ENCODE measurements at regions not wholly inside any gene's neighbourhood (a gene's known extent, or its start where the extent isn't known, plus 50 kb on each side); places are given as distances from the start of the nearest gene placed in this dataset.

DNA sequence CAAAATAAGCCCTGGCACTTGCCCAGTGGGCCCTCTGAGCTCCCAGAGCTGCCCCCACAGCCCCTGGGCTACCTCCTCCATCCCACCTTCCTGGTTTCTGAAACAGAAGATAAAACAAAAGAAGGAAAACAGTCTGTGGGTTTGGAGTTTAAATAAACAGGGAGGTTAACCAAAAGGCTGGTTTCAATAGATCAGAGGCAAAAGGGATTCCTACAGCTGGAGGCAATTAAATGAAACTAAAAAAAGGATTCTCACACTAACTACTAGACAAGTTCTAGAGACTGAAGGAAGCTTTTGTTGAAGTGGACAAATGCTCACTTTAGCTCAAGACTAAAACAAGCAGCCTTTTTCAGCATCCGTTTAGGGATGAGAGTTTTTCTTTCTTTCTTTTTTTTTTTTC lies 569.8 kb downstream of the FGF9 start:
- no peak for DNase-seq
- no peaks in the 10 kb centered on the region for H3K27me3 ChIP-seq (ENCODE audit: control insufficient read depth, insufficient read depth, low read length)
- no peaks in the 10 kb centered on the region for H3K36me3 ChIP-seq (replicated peaks; ENCODE audit: control insufficient read depth, insufficient read depth, low read length)
- no peak overlapping the region for H3K4me3 ChIP-seq (ENCODE audit: insufficient read depth, low read depth, low read length)

DNA sequence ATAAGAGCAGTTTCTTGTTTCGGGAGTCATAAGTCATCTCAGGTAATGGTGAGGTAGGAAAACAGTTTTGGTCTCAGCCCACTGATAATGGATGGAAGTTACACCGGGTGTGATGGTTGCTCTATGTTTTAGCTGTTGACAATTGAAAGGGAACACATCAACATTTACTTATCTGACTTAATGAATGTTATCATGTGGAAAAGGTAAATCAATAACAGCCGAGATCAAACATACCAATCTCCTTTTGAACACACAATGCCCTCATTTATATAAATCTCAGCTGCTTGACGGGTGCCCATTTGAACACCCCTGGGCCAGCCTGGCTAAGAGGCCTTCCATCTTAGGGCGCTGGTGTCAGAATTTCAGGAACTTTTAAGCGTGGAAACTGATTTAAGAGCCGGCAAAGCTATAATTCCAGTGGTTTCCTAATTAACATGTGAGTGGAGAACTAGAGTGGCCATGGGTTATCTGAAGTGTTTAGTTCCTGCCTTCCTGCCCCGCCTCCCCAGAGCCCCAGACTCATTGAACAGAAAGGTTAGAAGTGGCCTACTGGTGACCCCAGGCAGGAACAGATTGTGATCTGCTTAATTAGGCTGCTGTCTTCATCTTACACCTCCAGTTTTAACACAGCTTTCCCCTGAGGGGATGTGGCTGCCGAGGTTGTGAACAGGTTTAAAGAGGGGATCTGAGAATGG lies 572.7 kb downstream of the FGF9 start:
- Histone ChIP-seq H3K27me3 (ENCODE audit: control insufficient read depth, insufficient read depth, low read length) (no peaks in the 10 kb centered on the region), H3K36me3 (replicated peaks; ENCODE audit: control insufficient read depth, insufficient read depth, low read length) (no peaks in the 10 kb centered on the region), H3K4me3 (ENCODE audit: insufficient read depth, low read depth, low read length) (no peak overlapping the region)
- no peak for DNase-seq

DNA sequence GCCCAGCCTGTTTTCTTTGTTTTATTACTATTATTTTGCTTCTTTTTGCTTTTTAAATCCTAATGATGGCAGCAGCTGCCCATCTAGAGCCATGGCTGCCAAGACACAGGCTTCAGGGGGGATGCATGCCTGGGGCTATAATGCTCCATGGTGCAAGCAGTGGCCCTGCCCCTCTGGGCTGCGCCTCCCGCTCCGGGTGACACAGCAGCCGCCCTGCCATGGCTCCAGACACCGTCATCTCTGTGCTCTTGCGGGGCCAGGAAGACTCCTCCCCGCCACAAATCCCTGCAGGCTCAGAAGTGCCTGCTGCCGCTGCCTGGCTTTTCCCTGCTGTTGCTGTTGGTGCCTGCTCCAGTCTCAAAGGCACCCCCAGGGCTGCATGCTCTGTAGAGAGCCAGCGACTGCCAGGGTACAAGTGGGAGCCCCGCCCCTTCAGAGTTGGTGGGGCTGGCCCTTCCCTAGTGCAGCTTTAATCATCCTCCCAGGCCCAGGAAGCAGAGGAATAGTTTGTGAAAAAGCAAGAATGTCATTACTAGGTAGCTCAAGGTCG lies 581.5 kb downstream of the FGF9 start:
- no peaks in the 10 kb centered on the region for H3K36me3 ChIP-seq (replicated peaks; ENCODE audit: control insufficient read depth, insufficient read depth, low read length)
- H3K4me3 ChIP-seq (ENCODE audit: insufficient read depth, low read depth, low read length), result no peak overlapping the region
- H3K27me3 ChIP-seq (ENCODE audit: control insufficient read depth, insufficient read depth, low read length), result no peaks in the 10 kb centered on the region
- no peak for DNase-seq

DNA sequence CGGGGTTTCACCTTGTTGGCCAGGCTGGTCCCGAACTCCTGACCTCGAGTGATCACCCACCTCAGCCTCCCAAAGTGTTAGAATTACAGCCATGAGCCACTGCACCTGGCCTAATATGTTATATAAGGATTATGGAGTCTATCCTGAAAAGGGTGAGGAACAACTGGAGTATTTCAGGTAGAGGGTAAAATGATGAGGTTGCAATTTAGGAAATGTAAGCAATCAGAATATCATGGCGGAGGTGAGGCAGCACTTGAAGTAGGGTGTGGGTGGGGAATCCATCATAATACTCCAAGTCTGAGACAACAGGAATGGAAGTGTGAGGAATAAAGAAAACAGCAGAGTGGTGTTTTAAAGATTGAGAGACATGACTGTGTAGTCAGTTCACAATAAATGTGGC lies 582.2 kb downstream of the FGF9 start:
- H3K36me3 ChIP-seq (replicated peaks; ENCODE audit: control insufficient read depth, insufficient read depth, low read length), result no peaks in the 10 kb centered on the region
- no peaks in the 10 kb centered on the region for H3K27me3 ChIP-seq (ENCODE audit: control insufficient read depth, insufficient read depth, low read length)
- H3K4me3 ChIP-seq (ENCODE audit: insufficient read depth, low read depth, low read length), result no peak overlapping the region
- no peak for DNase-seq

DNA sequence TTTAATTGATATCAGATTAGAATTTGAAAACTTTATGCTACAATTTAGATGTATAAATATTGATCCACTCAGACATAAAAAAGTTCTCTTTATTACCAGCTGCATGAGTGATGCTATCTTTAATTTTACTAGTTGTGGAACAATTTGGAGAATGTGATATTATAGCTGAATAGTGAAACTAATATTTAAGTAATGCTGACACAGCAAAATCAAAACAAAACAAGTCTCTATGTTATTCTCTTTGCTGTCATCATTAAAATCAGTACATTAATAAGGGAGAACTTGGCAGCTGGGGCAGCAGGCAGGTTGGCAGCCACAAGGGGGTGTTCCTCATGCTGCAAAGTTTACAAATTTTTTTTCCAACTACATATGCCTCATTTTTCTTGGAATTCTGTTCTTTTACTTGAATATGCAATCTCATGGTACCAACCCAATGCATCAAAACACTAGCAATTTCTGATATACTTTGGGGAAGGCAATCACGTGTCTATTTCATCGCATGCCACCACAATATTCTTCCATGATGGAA lies 585.3 kb downstream of the FGF9 start:
- H3K27me3 ChIP-seq (ENCODE audit: control insufficient read depth, insufficient read depth, low read length), result no peaks in the 10 kb centered on the region
- no peaks in the 10 kb centered on the region for H3K36me3 ChIP-seq (replicated peaks; ENCODE audit: control insufficient read depth, insufficient read depth, low read length)
- no peak overlapping the region for H3K4me3 ChIP-seq (ENCODE audit: insufficient read depth, low read depth, low read length)
- DNase-seq, result peak; percentile 33

DNA sequence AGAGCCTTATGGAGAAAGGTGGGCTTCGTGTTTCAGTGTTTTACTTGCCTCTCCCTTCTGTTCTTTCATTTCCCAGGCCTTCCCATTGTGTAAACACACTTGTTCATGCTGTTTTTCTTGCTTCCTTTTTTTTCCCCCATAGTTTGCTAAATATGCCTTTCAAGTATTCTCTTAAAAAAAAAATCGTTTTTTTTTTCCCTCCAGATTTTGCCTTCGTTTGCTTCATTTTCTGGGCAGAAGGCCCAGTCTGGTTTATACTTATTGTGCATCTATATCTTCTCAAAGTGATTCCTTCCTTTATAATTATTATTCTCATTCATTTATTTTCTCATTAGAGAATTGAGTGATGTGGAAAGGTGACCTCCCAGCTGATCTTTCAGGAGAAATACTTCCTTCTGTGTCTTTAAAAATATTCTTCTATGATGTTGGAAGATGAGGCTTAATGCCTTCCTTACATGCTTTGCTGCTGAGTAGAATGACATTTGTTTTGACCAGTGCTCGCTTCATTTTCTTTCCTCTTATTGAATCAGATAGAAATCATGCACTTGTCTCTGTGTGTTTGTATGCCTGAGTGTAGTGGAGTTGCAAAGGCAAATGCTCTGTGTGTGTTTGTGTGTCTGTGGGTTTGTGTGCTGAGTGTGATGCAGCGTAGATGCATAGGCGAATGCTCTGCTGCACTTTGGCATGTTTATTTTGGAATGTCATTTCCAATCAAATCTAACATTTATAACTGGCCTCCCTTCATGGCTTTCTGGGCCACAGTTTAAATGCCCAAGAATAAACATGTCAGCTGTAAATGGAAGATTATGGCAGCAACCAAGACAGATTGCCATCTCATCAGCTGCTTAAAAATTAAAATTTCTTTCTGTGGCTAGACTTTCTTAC lies 591.4 kb downstream of the FGF9 start:
- DNase-seq, result no peak
- H3K27me3 ChIP-seq (ENCODE audit: control insufficient read depth, insufficient read depth, low read length), result no peaks in the 10 kb centered on the region
- no peaks in the 10 kb centered on the region for H3K36me3 ChIP-seq (replicated peaks; ENCODE audit: control insufficient read depth, insufficient read depth, low read length)
- H3K4me3 ChIP-seq (ENCODE audit: insufficient read depth, low read depth, low read length), result no peak overlapping the region

DNA sequence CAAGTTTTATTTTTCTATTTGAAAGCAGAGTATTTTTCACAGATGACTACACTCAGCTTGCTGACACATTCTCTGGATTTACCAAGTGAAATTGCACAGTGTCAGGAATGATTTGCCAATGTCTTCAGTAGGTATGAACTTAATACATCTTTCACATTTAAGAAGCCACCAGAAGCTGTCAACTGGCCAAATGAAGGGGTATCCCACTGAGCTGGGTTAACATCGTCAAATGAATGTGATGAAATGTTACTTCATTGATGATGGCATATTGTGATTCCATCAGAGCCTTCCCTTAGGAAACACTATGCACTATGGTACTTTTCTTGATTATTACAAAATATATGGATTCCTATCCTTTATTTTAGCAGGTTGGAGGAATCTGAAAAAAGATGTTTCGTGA lies 592.3 kb downstream of the FGF9 start:
- Histone ChIP-seq H3K27me3 (ENCODE audit: control insufficient read depth, insufficient read depth, low read length) (no peaks in the 10 kb centered on the region), H3K36me3 (replicated peaks; ENCODE audit: control insufficient read depth, insufficient read depth, low read length) (no peaks in the 10 kb centered on the region), H3K4me3 (ENCODE audit: insufficient read depth, low read depth, low read length) (no peak overlapping the region)
- DNase-seq, result no peak

DNA sequence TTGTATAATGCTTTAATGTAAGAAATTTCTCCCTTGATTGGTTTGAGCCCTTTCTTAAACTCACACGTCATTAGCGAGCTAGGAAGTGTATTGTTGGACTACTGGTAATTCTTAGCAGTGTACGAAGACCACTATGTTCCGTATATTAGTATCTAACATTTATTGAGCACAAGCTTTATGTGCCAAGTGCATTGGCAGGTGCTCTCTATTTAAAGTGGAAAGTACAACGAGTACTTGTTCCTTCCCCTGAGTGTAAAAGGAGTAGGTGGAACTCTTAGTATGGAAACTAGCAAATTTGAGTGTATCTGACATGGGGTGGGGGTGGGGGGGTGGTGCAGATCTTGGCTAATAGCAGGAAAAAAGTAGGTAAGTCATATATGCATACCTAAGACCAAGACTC lies 594.7 kb downstream of the FGF9 start:
- Histone ChIP-seq H3K36me3 (replicated peaks; ENCODE audit: control insufficient read depth, insufficient read depth, low read length) (no peaks in the 10 kb centered on the region), H3K27me3 (ENCODE audit: control insufficient read depth, insufficient read depth, low read length) (no peaks in the 10 kb centered on the region), H3K4me3 (ENCODE audit: insufficient read depth, low read depth, low read length) (no peak overlapping the region)
- no peak for DNase-seq

DNA sequence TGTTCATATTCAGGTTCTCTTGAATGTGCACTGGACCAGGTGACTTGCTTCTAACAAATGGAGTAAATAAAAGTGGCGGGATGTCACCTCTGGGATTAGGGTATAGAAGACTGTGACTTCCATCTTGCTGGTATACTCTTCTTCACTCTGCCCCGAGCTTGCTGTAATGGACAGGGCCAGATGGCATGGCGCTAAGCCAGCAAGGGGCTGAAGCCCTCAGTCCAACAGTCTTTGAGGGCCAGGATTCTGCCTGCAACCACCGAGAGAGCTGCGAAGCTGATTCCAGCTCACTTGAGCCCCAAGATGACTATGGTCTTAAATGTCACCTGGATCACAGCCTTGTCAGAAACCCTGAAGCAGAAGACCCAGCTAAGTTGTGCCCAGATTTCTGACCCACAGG lies 600.0 kb downstream of the FGF9 start:
- DNase-seq, result no peak
- no peak overlapping the region for H3K4me3 ChIP-seq (ENCODE audit: insufficient read depth, low read depth, low read length)
- H3K27me3 ChIP-seq (ENCODE audit: control insufficient read depth, insufficient read depth, low read length), result no peaks in the 10 kb centered on the region
- H3K36me3 ChIP-seq (replicated peaks; ENCODE audit: control insufficient read depth, insufficient read depth, low read length), result no peaks in the 10 kb centered on the region

DNA sequence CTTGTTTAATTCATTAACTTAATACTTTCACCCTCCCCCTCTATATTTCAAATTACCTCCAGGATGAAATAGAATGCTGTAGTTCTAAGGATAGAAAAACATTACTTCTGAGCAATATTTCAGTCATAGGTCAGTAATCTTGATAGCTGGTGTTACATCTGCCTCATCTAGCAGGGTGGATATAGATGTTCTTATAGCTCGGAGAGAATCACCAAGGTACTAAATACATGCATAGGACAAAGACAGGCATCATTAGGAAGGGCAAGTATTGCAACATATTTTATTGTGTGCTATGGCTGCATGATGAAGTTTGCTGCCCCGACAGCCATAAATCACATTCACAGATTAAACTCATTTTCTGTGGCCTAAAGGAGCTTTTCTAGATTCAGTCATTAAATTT lies 601.0 kb downstream of the FGF9 start:
- no peak for DNase-seq
- Histone ChIP-seq H3K36me3 (replicated peaks; ENCODE audit: control insufficient read depth, insufficient read depth, low read length) (no peaks in the 10 kb centered on the region), H3K27me3 (ENCODE audit: control insufficient read depth, insufficient read depth, low read length) (no peaks in the 10 kb centered on the region), H3K4me3 (ENCODE audit: insufficient read depth, low read depth, low read length) (no peak overlapping the region)

DNA sequence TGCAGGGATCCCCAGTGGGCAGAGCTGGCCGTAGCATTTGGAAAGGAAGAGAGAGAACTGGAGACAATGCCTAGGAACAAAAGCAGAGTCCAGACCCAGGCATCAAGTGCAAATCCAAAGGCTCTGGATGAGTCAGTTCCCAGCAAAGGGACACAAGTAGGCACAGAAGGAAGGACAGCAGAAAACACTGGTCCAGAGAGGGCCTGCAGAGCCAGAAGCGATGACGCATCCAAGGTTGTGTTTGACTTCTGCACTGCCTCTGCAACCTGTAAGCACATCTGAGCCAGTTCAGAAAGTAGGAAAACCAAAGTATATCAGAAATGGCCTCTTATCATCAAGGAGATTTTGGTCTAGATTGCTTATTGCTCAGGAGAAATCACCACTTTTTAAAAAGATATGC lies 604.5 kb downstream of the FGF9 start:
- no peaks in the 10 kb centered on the region for H3K36me3 ChIP-seq (replicated peaks; ENCODE audit: control insufficient read depth, insufficient read depth, low read length)
- H3K4me3 ChIP-seq (ENCODE audit: insufficient read depth, low read depth, low read length), result no peak overlapping the region
- no peak for DNase-seq
- H3K27me3 ChIP-seq (ENCODE audit: control insufficient read depth, insufficient read depth, low read length), result no peaks in the 10 kb centered on the region

DNA sequence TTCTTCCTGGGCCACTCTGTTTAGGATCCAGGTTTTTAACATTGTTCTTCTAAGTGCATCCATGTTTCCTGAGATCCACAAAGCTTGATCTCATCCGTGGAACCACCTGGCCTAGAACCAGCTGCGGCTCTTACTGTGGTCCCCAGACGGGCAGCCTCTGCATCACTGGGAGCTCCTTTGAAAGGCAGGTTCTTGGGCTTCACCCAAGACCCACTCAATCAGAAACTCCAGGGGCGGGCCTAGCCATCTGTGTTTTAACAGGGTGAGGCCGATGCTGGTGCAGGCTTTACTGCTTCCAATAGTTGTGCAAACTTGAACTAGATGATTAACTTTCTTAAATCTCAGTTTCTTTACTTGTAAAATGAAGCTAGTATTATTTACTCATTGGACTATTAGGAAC lies 605.7 kb downstream of the FGF9 start:
- H3K36me3 ChIP-seq (replicated peaks; ENCODE audit: control insufficient read depth, insufficient read depth, low read length), result no peaks in the 10 kb centered on the region
- no peak for DNase-seq
- no peak overlapping the region for H3K4me3 ChIP-seq (ENCODE audit: insufficient read depth, low read depth, low read length)
- H3K27me3 ChIP-seq (ENCODE audit: control insufficient read depth, insufficient read depth, low read length), result no peaks in the 10 kb centered on the region

DNA sequence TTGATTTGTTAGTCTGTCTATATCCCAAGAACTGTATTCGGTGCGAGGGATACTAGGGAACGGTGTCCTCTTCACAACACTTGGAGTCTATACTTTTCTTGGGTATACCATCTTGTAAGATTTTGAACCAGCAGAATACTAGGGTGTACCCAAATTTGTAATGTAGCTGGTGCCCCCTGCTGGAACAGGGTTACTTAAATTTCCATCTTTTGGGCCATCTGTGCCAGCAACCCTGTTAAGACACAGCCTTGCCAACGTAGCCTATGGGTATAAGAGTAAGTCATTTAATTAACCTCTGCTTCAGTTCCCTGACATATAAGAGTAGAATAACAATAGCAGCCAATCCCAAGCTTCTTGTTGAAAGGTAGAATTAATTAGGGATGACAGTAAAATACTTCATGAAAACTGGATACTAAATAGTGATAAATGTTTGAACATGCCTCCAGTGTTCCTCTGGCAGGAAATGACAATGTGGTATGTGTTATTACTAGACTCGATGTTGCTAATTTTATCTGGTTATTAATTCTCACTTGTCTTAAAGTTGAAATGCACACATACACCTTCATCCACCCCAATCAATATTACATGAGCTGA lies 607.6 kb downstream of the FGF9 start:
- DNase-seq, result peak; percentile 17
- H3K27me3 ChIP-seq (ENCODE audit: control insufficient read depth, insufficient read depth, low read length), result no peaks in the 10 kb centered on the region
- H3K4me3 ChIP-seq (ENCODE audit: insufficient read depth, low read depth, low read length), result no peak overlapping the region
- H3K36me3 ChIP-seq (replicated peaks; ENCODE audit: control insufficient read depth, insufficient read depth, low read length), result no peaks in the 10 kb centered on the region

DNA sequence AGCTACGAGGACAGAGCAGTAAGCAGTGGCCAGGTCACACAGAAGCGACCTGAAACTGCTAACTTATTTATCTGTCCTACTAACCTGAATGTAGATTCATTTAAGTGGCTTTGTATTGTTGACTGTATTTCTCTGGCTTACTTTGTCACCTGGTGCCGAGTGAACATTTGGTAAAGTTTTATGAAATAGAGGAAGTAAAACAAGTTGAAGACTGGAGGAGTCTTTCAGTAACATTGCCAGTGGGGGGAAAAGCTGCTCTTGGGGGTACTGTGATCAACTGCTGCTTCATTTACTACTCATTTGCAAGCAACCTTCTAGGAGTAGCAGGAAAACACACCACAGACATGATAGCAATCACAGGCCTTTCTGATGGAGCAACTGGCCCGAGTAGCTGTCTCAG lies 615.0 kb downstream of the FGF9 start:
- DNase-seq, result no peak
- Histone ChIP-seq H3K36me3 (replicated peaks; ENCODE audit: control insufficient read depth, insufficient read depth, low read length) (no peaks in the 10 kb centered on the region), H3K27me3 (ENCODE audit: control insufficient read depth, insufficient read depth, low read length) (no peaks in the 10 kb centered on the region), H3K4me3 (ENCODE audit: insufficient read depth, low read depth, low read length) (no peak overlapping the region)

DNA sequence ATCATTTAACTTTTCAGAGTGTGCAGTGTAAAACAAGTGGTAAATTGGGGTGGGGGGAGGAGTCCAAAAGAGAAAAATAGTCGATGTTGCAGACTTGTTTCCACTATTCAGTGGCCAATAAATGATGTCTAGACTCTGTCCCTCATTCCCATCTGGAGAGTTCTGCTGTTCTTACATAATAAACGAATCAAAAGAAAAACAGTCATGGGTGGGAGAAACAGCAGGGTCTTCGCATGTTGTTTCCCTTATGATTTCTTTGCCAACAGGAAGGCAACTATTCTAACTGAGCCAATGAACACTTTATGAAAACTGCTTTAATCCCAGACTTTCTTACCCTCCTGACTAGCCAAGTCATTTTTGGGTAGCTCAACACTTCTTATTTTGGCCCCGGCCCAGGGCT lies 615.5 kb downstream of the FGF9 start:
- no peak overlapping the region for H3K4me3 ChIP-seq (ENCODE audit: insufficient read depth, low read depth, low read length)
- H3K36me3 ChIP-seq (replicated peaks; ENCODE audit: control insufficient read depth, insufficient read depth, low read length), result no peaks in the 10 kb centered on the region
- H3K27me3 ChIP-seq (ENCODE audit: control insufficient read depth, insufficient read depth, low read length), result no peaks in the 10 kb centered on the region
- DNase-seq, result no peak
